ENCODE measurements at regions not wholly inside any gene's neighbourhood (a gene's known extent, or its start where the extent isn't known, plus 50 kb on each side); places are given as distances from the start of the nearest gene placed in this dataset.

DNA sequence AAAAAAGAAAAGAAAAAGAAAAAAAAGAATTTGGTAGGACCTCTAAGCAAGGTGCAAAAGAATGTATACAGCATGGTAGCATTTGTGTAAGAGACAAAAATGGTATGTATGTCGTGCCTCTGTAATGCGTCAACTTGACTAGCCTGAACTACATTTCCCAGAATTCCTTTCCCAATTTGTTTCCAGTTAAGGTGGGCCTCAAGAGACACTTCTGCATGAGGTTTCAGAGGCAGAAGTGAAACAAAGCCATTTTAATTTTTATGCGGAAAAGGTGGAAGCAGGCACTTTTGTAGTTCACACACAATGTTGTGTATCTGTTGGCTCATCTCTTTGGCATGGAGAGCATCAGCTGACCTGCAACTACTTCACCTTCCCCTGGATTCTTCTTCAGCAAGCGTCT is 56.5 kb upstream of the PAPOLG start:
- Histone ChIP-seq H3K27ac (ENCODE audit: extremely low read depth, low read depth, low read length) (no peak overlapping the region), H4K20me1 (replicated peaks; ENCODE audit: control insufficient read depth, insufficient read depth, low read length) (no peaks in the 10 kb centered on the region), H3K4me1 (replicated peaks in 1 of 2; ENCODE audit: control insufficient read depth in 2 of 2, insufficient read depth in 2 of 2, low read length in 2 of 2) (no peaks in the 10 kb centered on the region), H3K9me1 (ENCODE audit: control insufficient read depth, insufficient read depth, low read length) (no peaks in the 10 kb centered on the region), H3K4me3 (no peak overlapping the region), H3K27me3 (ENCODE audit: control insufficient read depth in 2 of 2, insufficient read depth in 2 of 2, low read length in 2 of 2) (peaks cover 3 to 13% of the 10 kb centered on the region in 2 experiments; a peak in 4 of 5 replicates), H2AFZ (ENCODE audit: low read depth, low read length) (no peak overlapping the region), H3K4me2 (ENCODE audit: insufficient read depth, low read length) (no peak overlapping the region), H3K9me3 (replicated peaks; ENCODE audit: control insufficient read depth, insufficient read depth, low read depth, low read length) (no peaks in the 10 kb centered on the region), H3K79me2 (ENCODE audit: control insufficient read depth, insufficient read depth, low read length) (no peaks in the 10 kb centered on the region), H3K9ac (ENCODE audit: insufficient read depth in 1 of 2, low read depth in 2 of 2, low read length in 2 of 2) (no peak overlapping the region), H3K36me3 (ENCODE audit: control insufficient read depth, insufficient read depth, low read length) (no peaks in the 10 kb centered on the region)
- 15% methylated on average over 4 of the region's 4 CpGs for WGBS (ENCODE audit: insufficient coverage, low coverage, missing lambda C conversion rate)
- TF ChIP-seq HCFC1 (IDR thresholded peaks at IDR 0.05; ENCODE audit: low read depth, low read length) (peak; percentile 53), ZNF143 (CRISPR knock-in tag; IDR thresholded peaks at IDR 0.05) (peak; percentile 24; the same call in 1 of the 2 replicates), TEAD2 (tag; IDR thresholded peaks at IDR 0.05) (no peak)
- TF ChIP-seq, protein P1, sequence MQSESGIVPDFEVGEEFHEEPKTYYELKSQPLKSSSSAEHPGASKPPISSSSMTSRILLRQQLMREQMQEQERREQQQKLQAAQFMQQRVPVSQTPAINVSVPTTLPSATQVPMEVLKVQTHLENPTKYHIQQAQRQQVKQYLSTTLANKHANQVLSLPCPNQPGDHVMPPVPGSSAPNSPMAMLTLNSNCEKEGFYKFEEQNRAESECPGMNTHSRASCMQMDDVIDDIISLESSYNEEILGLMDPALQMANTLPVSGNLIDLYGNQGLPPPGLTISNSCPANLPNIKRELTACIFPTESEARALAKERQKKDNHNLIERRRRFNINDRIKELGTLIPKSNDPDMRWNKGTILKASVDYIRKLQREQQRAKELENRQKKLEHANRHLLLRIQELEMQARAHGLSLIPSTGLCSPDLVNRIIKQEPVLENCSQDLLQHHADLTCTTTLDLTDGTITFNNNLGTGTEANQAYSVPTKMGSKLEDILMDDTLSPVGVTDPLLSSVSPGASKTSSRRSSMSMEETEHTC (IDR thresholded peaks at IDR 0.05) = no peak
- TF ChIP-seq, protein P2, sequence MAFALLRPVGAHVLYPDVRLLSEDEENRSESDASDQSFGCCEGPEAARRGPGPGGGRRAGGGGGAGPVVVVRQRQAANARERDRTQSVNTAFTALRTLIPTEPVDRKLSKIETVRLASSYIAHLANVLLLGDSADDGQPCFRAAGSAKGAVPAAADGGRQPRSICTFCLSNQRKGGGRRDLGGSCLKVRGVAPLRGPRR (CRISPR knock-in tag; IDR thresholded peaks at IDR 0.05) = no peak
- ChIA-PET CTCF (ENCODE audit: low intra/inter-chr PET ratio) (no interaction called here), POLR2A (interaction anchor here (1.1 kb wide), 1 partner anchor 13 kb away, joined by 3 read pairs; no protein-coding TSS in a partner anchor)
- no peak for DNase-seq (ENCODE audit: extremely low read depth in 1 of 4, low spot score in 3 of 4)
- intact Hi-C loops (cut with micrococcal nuclease) (no loop called here), in situ Hi-C loops (cut with MboI) (no loop called here)
- BruUV-seq (replicated peaks) = no TSS peak
- no peak for FAIRE-seq
- ATAC-seq = no peak

All from K562 (cell line).